HUDEP-2 (cell line): ENCODE measurements at regions not wholly inside any gene's neighbourhood (a gene's known extent, or its start where the extent isn't known, plus 50 kb on each side); places are given as distances from the start of the nearest gene placed in this dataset.
"Not testable (repeated sequence)": the region's sequence is repeated elsewhere in the genome, so short reads cannot be mapped to it uniquely, and the experiment has no call there.

Source experiments
- DNase-seq, 76 experiments: peaks; one replicate each; lab custom pipeline; 2025; ENCODE audit not compliant: unreplicated experiment in 76 of 76; lab: John Stamatoyannopoulos, UW

DNA sequence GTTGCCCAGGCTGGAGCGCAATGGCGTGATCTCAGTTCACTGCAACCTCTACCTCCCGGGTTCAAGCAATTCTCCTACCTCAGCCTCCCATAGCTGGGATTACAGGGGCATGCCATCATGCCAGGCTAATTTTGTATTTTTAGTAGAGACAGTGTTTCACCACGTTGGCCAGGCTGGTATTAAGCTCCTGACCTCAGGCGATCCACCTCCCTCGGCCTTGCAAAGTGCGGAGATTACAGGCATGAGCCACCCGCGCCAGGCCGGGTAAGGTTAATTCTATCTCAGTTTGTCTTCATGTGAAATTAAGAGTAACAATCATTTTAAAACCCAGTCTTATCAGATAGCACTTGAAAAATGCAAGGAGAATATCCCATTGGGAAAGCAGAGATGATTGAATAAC is 1681.7 kb upstream of the DDX18 start:
- DNase-seq = no peak

DNA sequence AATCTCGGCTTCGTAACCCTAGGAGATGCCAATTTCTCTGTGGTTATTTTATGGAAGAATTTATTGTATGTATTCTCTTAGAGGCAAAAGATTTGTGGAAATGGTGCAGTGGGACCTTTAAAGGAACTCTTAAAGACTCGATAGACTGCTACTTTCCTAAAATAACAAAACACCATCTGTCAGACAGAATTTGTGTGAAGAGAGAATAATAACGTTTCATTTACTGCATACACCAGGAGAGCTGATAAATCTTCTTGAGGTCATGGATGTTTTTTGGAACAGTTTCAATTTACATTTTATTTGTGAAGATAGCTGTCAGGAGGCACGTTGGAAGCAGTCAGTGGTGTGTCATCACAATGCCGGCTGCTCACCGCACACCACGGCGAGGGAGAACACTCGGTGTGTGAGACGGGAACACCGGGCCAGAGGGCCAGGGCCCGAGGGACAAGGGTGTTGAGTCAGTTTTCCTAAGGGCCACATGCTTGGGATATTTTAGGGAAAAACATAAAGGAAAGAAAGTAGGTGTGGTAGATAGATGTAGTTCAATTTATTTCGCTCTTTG is 1681.0 kb upstream of the DDX18 start:
- no peak for DNase-seq

- DNase-seq = no peak
Measured at GRCh38 chr2:116141891-116142474, 1672.5 kb upstream of the DDX18 start.

DNA sequence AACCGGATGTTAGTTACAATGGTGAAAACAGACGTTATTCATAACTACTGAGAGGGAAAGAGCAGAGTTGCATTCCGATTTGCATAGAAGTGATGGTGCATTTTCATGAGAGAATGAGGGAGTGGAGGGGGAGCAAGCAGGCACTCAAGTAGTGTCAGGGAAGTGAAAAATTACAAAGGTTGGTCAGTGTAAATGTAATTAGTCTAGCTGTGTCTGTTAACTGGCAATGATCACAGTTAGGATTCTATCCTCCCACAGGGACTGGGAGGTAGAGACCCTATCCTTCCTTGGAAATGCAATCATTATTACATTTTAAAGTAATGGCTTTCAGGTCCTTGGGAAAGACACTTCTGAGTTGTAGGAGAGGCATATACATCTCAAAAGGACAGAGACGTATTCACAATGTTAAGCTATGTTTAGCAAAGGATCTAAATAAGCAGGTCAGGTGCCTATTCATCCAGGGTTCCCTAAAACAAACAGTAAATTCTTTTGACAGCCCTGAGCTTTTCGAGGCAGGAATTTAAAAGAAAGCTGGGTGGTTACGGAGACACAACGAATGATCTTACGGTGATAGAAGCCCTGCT is 1671.8 kb upstream of the DDX18 start:
- DNase-seq = no peak

DNA sequence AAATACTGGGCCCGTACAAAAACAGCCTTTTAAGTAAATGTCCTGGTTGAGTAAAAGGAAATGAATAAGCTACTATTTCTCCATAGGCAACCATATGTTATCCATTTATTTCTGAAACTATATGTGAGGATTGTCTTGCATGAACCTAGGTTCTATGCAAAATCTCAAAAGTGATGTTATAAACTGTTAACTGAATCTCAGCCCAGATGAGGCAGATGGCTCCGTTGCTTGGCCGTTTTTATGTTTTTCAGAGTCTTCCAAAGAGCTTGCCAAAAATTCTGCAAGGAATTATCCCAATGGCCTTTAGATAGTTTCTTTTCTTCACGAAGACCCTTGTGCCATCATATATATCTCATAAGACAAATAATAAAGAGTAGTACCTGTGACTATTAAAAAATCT is 1669.5 kb upstream of the DDX18 start:
- no peak for DNase-seq

- no peak for DNase-seq
Measured at GRCh38 chr2:116148361-116148760, 1666.1 kb upstream of the DDX18 start.

DNA sequence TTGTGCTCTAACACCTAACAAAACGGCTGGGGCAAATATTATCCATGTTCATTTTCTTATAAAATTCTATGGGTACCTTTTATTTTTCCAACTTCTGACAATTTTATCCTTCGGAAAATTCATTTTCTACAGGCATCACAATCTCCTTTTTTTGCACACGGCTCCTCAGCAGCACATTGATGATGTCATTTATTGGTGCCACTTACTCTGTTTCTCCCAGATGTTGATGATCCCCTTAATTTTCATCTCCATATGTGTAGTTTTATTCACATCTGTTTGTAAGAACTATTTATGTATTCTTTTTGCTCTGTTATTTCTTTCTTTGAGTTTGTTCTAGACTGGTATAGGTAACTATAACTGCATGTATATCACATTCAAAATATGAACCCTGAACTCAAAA is 1660.8 kb upstream of the DDX18 start:
- no peak for DNase-seq

- DNase-seq = no peak
Measured at GRCh38 chr2:116160657-116161056, 1653.8 kb upstream of the DDX18 start.

GRCh38 chr2:116162395-116162794 is 1652.1 kb upstream of the DDX18 start:
- DNase-seq = no peak

GRCh38 chr2:116167107-116167506 is 1647.4 kb upstream of the DDX18 start:
- DNase-seq = no peak

- DNase-seq = no peak
Measured at GRCh38 chr2:116180072-116180471, 1634.4 kb upstream of the DDX18 start.

DNA sequence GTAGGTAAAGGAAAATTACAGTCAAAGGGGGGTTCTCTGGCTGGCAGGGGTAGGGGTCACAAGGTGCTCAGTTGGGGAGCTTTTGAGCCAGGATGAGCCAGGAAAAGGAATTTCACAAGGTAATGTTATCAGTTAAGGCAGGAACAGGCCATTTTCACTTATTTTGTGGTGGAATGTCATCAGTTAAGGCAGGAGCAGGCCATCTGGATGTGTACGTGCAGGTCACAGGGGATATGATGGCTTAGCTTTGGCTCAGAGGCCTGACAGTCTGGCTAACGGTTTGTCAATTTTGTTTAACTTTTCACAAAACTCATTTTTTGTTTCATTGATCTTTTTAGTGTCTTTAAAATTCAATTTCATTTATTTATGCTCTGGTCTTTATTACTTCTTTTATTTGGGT is 1623.8 kb upstream of the DDX18 start:
- DNase-seq = not testable (repeated sequence)

DNA sequence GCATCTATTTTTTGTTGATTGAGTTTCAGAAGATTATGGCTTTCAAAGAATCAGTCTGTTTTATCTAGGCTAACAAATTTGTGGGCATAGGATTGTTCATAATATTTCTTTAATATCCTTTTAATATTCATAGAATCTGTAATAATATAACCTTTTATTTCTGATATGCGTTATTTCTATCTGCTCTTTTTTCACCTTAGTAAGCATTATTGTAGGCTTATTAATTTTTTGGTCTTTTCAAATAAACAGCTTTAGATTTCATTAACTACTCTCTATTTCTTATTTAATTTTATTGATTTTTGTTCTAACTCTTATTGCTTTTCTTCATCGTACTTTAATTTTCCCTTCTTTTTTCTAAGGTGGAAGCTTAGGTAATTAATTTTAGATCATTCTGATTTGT is 1614.4 kb upstream of the DDX18 start:
- DNase-seq = no peak

DNA sequence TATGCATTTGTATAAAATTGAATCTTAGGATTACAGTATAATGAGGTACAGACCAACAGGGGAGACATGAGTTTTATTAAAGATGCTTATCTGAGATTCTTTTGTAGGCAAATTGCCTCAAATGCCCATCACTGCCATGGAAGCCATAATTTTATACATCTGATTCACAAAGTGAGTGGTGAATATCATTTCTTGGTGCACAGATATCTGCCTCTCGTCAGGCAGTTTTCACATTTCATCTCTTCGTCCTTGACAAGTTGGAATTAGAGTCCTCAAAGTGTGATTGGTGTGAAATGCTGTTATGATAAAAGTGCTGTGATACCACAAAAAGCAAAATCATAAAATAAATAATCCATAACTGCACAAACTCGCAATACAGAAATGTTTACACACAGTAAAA is 1602.8 kb upstream of the DDX18 start:
- no peak for DNase-seq

DNA sequence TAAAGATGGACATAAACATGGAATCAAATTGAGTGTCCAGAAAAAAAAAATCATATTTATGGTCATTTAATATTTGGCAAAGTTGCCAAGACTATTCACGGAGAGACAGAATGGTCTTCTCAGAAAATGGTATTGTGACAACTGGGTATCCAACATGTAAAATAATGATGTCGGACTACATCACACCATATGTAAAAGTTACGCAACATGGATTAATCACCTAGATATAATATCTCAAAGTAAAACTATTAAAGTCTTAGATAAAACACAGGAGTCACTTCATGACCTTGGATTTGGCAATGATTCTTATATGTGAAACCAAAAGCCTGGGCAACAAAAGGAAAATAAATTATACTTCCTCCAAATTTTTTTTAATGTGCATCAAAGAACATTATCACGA is 1591.7 kb upstream of the DDX18 start:
- no peak for DNase-seq

DNA sequence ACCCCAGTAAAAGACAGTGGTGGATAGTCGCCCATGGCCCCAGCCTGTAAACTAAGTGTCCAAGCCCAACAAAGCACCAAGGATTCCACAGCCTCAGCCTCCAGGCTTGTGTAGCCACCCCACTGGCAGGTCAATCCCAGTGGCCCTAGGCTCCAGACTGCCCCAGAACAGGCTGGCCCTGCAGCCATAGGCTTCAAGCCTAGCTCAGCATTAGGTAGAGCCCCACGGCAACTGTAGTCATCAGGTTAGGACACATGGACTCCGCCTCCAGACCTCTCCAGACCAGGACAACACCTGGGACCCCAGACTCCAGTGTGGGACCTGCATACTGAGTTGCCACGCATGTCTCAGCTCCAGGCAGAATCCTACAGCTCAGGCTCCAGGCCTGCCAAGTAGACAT is 1590.6 kb upstream of the DDX18 start:
- no peak for DNase-seq

GRCh38 chr2:116224610-116225009 is 1589.9 kb upstream of the DDX18 start:
- DNase-seq = no peak

- no peak for DNase-seq
Measured at GRCh38 chr2:116238511-116238910, 1576.0 kb upstream of the DDX18 start.

- DNase-seq = no peak
Measured at GRCh38 chr2:116250376-116250775, 1564.1 kb upstream of the DDX18 start.

- no peak for DNase-seq
Measured at GRCh38 chr2:116264872-116265271, 1549.6 kb upstream of the DDX18 start.

GRCh38 chr2:116269040-116269439 is 1545.5 kb upstream of the DDX18 start:
- DNase-seq = no peak

GRCh38 chr2:116304328-116304727 is 1510.2 kb upstream of the DDX18 start:
- DNase-seq = no peak

- no peak for DNase-seq
Measured at GRCh38 chr2:116317111-116317510, 1497.4 kb upstream of the DDX18 start.
